Ammon's horn (tissue), 1 donor: ENCODE measurements at regions not wholly inside any gene's neighbourhood (a gene's known extent, or its start where the extent isn't known, plus 50 kb on each side); places are given as distances from the start of the nearest gene placed in this dataset.

ENCODE experiments used
- DNase-seq: peaks from one replicate; pipeline ENCODE4 v3.0.0-alpha.2; 2016; ENCODE audit warnings: low spot score

GRCh38 chr9:88791105-88791805 is 200.0 kb upstream of the S1PR3 start:
- DNase-seq = no peak

- DNase-seq = no peak
Measured at GRCh38 chr9:88792502-88792901, 198.8 kb upstream of the S1PR3 start.

GRCh38 chr9:88794100-88794499 is 197.2 kb upstream of the S1PR3 start:
- DNase-seq = no peak

- no peak for DNase-seq
Measured at GRCh38 chr9:88796947-88797346, 194.3 kb upstream of the S1PR3 start.

- no peak for DNase-seq
Measured at GRCh38 chr9:88798476-88798875, 192.8 kb upstream of the S1PR3 start.

GRCh38 chr9:88799541-88800328 is 191.5 kb upstream of the S1PR3 start:
- DNase-seq = no peak

GRCh38 chr9:88800329-88800682 is 191.0 kb upstream of the S1PR3 start:
- DNase-seq = no peak

- no peak for DNase-seq
Measured at GRCh38 chr9:88801214-88801796, 190.0 kb upstream of the S1PR3 start.

GRCh38 chr9:88802533-88802932 is 188.7 kb upstream of the S1PR3 start:
- no peak for DNase-seq

- DNase-seq = no peak
Measured at GRCh38 chr9:88803546-88804253, 187.6 kb upstream of the S1PR3 start.

- DNase-seq = no peak
Measured at GRCh38 chr9:88804254-88804596, 187.0 kb upstream of the S1PR3 start.

GRCh38 chr9:88805217-88805943 is 185.9 kb upstream of the S1PR3 start:
- no peak for DNase-seq

GRCh38 chr9:88807426-88807825 is 183.8 kb upstream of the S1PR3 start:
- DNase-seq = no peak

- DNase-seq = no peak
Measured at GRCh38 chr9:88808019-88808656, 183.1 kb upstream of the S1PR3 start.

GRCh38 chr9:88808761-88809354 is 182.4 kb upstream of the S1PR3 start:
- no peak for DNase-seq

GRCh38 chr9:88809355-88810161 is 181.7 kb upstream of the S1PR3 start:
- no peak for DNase-seq

GRCh38 chr9:88810826-88811225 is 180.4 kb upstream of the S1PR3 start:
- no peak for DNase-seq

GRCh38 chr9:88811511-88811910 is 179.8 kb upstream of the S1PR3 start:
- no peak for DNase-seq

GRCh38 chr9:88812938-88813637 is 178.2 kb upstream of the S1PR3 start:
- no peak for DNase-seq
